HG03066 (cell line): ENCODE measurements at regions not wholly inside any gene's neighbourhood (a gene's known extent, or its start where the extent isn't known, plus 50 kb on each side); places are given as distances from the start of the nearest gene placed in this dataset.
"Not testable (repeated sequence)": the region's sequence is repeated elsewhere in the genome, so short reads cannot be mapped to it uniquely, and the experiment has no call there.

ENCODE experiments used
- ATAC-seq: cut with Tn5 transposase; IDR thresholded peaks from one replicate; pipeline ENCODE4 v1.9.1; 2021; ENCODE audit warnings: low read depth; ENCODE audit not compliant: unreplicated experiment

DNA sequence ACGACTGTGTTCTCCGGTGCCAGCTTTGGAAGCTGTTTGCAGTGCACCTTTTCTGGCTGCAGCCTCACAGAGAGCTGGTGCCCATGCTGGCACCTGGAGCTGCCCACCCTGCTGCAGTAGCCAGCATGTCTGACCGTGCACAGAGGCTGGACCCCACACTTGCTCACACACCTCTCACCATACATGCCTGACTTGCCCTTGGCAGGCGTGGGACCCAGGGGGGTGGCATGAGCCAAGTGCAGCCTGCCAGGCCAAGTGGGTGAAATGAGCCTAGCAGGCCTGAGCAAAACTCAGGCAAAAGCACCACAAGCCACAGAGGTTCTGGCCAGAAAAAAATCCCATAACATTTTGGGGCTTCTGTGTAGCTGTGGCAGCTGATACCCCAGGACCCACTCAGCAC lies 258.8 kb downstream of the XPNPEP1 start:
- ATAC-seq: no peak

- no peak for ATAC-seq
Observed at GRCh38 chr10:109663122-109663521, 260.2 kb downstream of the XPNPEP1 start.

- ATAC-seq: not testable (repeated sequence)
Observed at GRCh38 chr10:109652612-109653011, 270.7 kb downstream of the XPNPEP1 start.

- no peak for ATAC-seq
Observed at GRCh38 chr10:109650228-109650627, 273.1 kb downstream of the XPNPEP1 start.

DNA sequence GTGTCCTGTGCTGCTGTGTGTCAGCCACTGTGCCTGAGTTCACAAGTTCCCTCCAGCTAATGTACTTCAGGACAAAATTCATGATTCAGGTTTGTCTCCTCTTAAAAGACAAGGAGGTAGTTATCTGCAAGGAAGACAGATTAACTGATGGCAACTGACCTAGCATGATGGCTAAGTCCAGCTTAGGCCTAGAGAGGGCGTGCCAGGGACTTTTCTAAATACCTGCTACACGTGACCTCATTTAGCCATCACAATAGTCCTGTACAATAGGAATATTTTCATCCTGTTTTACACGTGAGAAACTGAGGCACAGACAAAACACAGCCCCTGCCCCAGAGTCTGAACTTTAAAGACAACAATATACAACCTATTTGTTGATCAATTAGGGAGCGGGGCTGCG lies 275.7 kb downstream of the XPNPEP1 start:
- ATAC-seq: no peak

- ATAC-seq: no peak
Observed at GRCh38 chr10:109633846-109634245, 289.5 kb downstream of the XPNPEP1 start.

- ATAC-seq: not testable (repeated sequence)
Observed at GRCh38 chr10:109633017-109633416, 290.3 kb downstream of the XPNPEP1 start.

- no peak for ATAC-seq
Observed at GRCh38 chr10:109624939-109625338, 298.4 kb downstream of the XPNPEP1 start.

DNA sequence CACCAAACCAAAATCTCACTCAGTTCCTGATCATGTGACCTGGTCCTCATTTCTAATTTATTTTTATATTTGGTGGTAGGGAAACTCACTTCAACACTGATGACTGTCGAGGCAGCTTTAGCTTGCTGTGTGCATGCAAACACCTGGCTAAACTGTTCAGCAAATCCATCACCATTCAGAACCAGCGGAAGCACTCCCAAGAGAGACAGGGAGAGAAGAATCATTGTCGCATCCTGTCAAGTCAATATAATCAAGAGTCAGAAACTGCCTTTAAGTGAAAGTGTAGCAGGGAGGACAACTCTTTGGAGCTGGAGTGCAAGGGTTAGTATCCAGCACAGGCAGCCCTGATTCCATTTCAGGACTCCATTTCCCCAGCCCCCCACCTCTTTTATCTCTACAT lies 300.7 kb downstream of the XPNPEP1 start:
- ATAC-seq: no peak

DNA sequence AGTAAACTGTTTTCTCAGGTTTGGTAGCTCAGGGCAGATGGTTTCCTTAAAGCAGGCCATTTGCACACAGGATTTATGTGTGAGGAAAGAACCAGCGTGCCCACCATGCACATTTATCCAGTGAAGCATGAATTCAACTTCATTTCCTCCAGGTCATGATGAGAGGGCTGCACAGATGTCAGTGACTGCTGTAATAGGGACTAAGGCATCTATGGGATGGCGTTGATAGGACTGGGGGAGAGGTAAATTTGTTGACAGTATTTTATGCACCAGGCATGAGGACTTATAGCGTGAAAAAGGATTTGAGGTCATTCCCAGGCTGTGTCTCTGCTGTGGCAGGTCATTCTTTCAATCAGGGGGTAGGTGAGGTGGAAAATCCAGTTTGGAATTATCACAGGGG lies 302.9 kb downstream of the XPNPEP1 start:
- ATAC-seq: no peak

GRCh38 chr10:109619914-109620313 lies 303.4 kb downstream of the XPNPEP1 start:
- no peak for ATAC-seq

- ATAC-seq: no peak
Observed at GRCh38 chr10:109618748-109619147, 304.6 kb downstream of the XPNPEP1 start.

GRCh38 chr10:109618301-109618700 lies 305.0 kb downstream of the XPNPEP1 start:
- no peak for ATAC-seq

DNA sequence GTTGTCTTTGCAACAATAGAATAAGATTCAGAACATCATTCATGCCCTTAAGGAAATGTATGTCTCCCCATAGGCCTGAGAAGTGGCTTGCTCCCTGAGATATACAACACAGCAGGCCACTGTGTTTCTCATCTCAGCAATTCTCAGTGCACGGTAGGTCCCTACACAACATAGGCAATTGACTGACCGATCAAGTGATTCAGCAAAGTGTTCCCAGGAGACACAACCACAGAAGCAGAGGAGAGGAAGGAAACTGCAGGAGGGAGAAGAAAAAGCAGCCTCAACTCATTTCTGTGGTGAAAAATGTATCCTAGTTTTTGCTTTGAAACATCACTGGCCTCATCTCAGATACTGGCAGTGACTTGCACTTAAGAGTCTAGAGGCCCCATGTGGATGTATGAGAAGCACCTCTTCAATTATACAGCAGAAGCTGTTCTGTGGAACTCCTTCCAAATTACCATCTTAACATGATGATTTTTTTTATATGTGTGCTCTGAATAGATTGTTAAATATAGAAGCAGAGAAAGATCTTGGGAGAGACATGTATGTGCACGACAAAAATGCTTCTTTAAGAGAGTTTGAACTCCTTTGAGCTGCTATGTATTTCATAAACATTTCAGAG lies 306.8 kb downstream of the XPNPEP1 start:
- ATAC-seq: no peak

DNA sequence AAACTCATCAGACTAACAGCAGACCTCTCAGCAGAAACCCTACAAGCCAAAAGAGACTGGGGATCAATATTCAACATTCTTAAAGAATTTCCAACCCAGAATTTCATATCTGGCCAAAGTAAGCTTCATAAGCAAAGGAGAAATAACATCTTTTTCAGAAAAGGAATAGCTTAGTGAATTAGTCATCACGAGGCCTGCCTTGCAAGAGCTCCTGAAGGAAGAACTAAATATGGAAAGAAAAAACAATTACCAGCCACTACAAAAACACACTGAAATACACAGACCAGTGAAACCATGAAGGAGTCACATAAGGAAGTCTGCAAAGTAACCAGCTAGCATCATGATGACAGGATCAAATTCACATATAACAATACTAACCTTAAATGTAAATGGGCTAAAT lies 328.0 kb downstream of the XPNPEP1 start:
- not testable (repeated sequence) for ATAC-seq

DNA sequence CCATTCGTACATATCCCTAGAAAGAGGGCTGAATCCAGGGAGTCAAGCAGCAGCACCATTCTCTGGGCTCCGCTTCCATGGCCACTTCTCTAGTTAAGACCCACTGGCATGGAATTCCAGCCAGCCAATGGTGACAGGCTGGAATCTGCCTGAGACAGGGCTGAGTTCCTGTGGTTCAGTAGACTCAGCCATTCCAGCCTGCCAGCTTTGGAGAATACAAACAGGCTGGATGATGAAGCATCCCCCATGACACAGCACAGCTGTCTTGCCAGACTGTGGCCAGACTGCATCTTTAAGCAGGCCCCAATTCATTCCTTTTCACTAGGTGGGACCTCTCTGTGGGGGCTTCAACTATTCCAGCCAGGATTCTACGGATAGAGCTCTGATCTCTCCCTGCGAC lies 329.6 kb downstream of the XPNPEP1 start:
- no peak for ATAC-seq

- no peak for ATAC-seq
Observed at GRCh38 chr10:109592391-109592790, 330.9 kb downstream of the XPNPEP1 start.

DNA sequence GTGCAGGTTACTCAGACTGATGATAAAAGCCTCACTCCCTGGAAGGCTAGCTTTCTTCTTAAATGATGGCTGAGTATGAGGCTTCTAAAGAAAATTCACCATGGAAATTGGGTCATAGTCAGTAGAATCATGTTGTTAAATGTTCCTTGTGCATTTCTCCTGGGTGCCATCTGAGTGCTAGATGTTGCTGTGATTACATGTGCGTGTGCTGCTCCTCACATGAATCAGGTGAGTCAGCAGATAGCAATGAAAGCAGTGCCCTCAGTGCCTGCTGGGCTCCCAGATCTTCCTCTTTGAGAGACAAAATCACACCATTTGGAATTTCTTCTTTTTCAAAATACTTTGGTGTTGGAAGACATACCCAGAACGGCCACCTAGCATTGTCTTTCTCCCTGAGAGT lies 331.7 kb downstream of the XPNPEP1 start:
- no peak for ATAC-seq

DNA sequence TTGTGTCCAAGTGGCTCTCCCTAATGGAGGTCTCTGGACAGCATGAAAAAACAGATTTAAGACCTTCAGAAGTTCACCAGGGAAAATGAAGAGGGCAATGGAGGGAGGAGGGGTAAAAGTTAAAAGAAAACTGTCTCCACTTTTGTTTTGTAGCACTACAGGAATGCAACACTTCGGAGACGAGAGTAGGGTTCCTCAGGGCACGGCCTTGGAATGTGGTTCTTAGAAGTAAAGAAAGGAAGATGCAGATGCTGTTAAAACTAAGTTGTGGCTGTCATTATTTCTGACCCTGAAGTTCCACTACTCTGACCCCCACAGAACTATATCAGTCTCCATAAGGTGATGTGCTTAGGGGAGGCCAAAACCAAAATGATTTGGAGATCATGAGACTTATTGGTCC lies 335.1 kb downstream of the XPNPEP1 start:
- no peak for ATAC-seq

DNA sequence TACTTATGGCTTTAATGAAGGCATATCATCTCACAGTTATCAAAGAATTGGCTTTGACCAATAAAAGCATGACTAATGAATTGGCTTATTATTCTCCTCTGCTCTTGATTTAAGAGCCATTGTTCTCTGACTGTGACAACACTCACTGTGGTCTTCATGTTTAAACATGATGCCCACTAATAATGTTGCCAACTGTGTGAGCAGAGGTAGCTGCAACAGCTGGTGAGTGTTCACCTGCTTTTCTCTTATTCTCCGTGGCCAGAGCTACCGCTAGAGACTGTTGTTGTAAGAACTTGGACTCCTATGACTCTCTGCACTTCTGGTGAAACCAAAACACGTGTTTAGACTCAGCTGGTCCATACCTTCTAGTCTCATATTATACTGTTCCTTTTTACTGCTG lies 335.9 kb downstream of the XPNPEP1 start:
- ATAC-seq: no peak

GRCh38 chr10:109556399-109556798 lies 366.9 kb downstream of the XPNPEP1 start:
- no peak for ATAC-seq

- ATAC-seq: not testable (repeated sequence)
Observed at GRCh38 chr10:109542050-109542603, 381.2 kb downstream of the XPNPEP1 start.

DNA sequence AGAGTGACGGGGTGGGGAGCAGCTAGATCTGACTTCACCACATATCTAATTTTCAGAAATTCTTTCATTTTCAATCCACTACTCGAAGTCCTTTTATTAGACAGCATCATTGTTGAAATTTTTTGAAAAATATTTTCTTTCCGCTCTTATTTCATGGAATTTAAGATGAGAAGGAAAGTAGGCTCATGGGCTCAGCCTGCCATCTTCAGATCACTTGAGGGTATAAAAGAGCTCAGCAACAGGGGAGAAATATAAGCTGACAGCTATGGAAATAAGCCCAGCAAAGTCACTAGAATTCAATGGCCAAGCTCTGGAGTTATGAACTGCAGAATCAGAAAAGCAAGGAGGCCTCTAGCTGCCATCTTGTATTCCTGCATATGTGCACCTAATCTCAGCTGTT lies 389.1 kb downstream of the XPNPEP1 start:
- no peak for ATAC-seq
